GM12874 (cell line): ENCODE measurements at regions not wholly inside any gene's neighbourhood (a gene's known extent, or its start where the extent isn't known, plus 50 kb on each side); places are given as distances from the start of the nearest gene placed in this dataset.

ENCODE experiments used
- CTCF ChIP-seq: IDR thresholded peaks from 2 replicates; pipeline ENCODE4 v1.5.1; 2011; ENCODE audit warnings: low read depth, mild to moderate bottlenecking, control low read depth, low read length, moderate library complexity; ENCODE audit not compliant: insufficient read depth

DNA sequence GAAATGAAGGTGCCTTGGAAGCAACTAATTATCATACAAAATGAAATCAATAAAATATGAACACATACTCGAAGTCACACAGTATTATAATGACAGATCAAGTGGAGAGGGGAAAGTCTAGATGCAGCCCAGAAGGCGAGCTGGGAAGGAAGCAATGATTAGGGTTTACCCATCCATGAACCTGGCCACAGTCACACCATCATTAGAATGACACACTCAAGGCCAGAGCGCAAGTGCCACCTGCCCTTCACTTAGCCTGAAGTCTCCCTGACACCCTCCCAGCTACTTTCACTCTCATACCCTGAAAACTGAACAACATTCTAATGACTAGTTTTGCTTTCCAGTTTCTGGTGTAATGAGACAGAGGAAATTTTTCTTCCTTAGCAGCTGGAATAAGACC is 302.8 kb upstream of the JARID2 start:
- no peak for TF ChIP-seq CTCF

GRCh38 chr6:14944593-14944992 is 301.3 kb upstream of the JARID2 start:
- TF ChIP-seq CTCF: no peak

DNA sequence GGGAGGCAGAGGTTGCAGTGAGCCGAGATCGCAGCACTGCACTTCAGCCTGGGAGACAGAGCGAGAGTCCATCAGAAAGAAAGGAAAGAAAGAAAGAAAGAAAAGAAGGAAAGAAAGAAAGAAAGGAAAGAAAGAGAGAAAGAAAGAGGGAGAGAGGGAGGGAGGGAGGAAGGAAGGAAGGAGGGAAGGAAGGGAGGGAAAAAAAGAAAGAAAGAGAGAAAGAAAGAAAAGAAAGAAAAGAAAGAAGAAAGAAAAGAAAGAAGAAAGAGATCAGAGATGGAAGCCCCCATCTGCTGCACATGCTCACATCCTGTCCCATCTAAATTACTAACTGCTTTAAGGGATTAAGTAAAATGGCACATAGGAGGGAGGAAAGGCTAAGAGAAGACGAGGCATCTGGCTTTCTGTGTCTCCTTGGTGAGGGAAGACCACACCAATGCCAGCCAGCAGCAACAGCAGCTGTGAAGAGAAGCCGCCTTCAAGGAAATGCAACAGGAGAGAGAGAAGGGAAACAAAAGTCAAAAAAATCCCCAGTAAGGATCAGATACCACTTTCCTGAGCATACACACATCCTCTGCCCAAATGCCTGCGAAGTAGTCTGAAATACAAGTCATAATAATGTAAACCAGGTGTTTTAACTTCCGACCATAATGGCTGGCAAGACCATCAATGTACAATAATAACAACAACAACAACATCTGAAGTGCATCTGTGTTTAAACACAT is 300.2 kb upstream of the JARID2 start:
- no peak for TF ChIP-seq CTCF

GRCh38 chr6:14946753-14947152 is 299.1 kb upstream of the JARID2 start:
- TF ChIP-seq CTCF: no peak

- no peak for TF ChIP-seq CTCF
Observed at GRCh38 chr6:14948586-14949245, 297.2 kb upstream of the JARID2 start.

- TF ChIP-seq CTCF: no peak
Observed at GRCh38 chr6:14950103-14950969, 295.5 kb upstream of the JARID2 start.

GRCh38 chr6:14950970-14951276 is 294.9 kb upstream of the JARID2 start:
- no peak for TF ChIP-seq CTCF
